B cell (primary cell): ENCODE measurements at regions not wholly inside any gene's neighbourhood (a gene's known extent, or its start where the extent isn't known, plus 50 kb on each side); places are given as distances from the start of the nearest gene placed in this dataset.

ENCODE experiments used
- ATAC-seq: fragments of 200-7000 bp; cut with Tn5 transposase; one replicate; pipeline ENCODE4 v1.10.0; 2021; ENCODE audit warnings: low read depth, mild to moderate bottlenecking, moderate number of reproducible peaks, moderate library complexity
- CTCF ChIA-PET: fragments of 350-600 bp; sonication (Branson Sonifier 250); formaldehyde crosslinking; loops from one replicate; lab custom pipeline; 2021; ENCODE audit warnings: antibody characterized with exemption, inconsistent platforms; lab: Charles Lee
- POLR2A ChIA-PET: fragments of 350-600 bp; sonication (Branson Sonifier 250); formaldehyde crosslinking; loops from one replicate; lab custom pipeline; 2021; ENCODE audit warnings: antibody characterized with exemption; lab: Charles Lee
- DNase-seq: peaks from one replicate; pipeline ENCODE4 v3.0.0; 2013
- H2AFZ ChIP-seq: 2 replicates; pipeline ENCODE4 v1.6.1; 2012; ENCODE audit warnings: mild to moderate bottlenecking, low read depth, low read length; ENCODE audit not compliant: insufficient read depth, poor library complexity, severe bottlenecking
- H3K27ac ChIP-seq, 2 donors: 1 replicate in 1 of 2; 2 replicates in 1 of 2; pipeline ENCODE4 v1.5.1; 2012 to 2013; ENCODE audit warnings: low read length in 2 of 2, mild to moderate bottlenecking in 2 of 2, moderate library complexity in 1 of 2
- H3K27me3 ChIP-seq, 4 experiments: fragments of 200-600 bp in 1 of 4; sonication (generic) in 1 of 4; replicated peaks in 1 of 4; 1 replicate in 2 of 4; 2 replicates in 2 of 4; pipeline versions ENCODE4 v1.6.1 to v1.7.0; 2013 to 2016; ENCODE audit warnings: low read length in 3 of 4, mild to moderate bottlenecking in 2 of 4, mixed read lengths in 1 of 4, moderate library complexity in 1 of 4; ENCODE audit not compliant: insufficient read depth in 4 of 4, control insufficient read depth in 3 of 4; ENCODE audit errors: control extremely low read depth in 1 of 4
- H3K36me3 ChIP-seq, 2 experiments: replicated peaks in 1 of 2; 1 replicate in 1 of 2; 2 replicates in 1 of 2; pipeline versions ENCODE4 v1.6.1 to v1.7.1; 2013; ENCODE audit warnings: low read length in 1 of 2; ENCODE audit not compliant: insufficient read depth in 2 of 2, control insufficient read depth in 1 of 2; ENCODE audit errors: control extremely low read depth in 1 of 2, extremely low read depth in 1 of 2
- H3K4me1 ChIP-seq, 2 donors: fragments of 200-600 bp in 1 of 2; sonication (generic) in 1 of 2; 1 replicate in 1 of 2; 2 replicates in 1 of 2; pipeline versions ENCODE4 v1.5.1 to v1.6.1; 2013 to 2017; ENCODE audit warnings: low read length in 2 of 2; ENCODE audit not compliant: control insufficient read depth in 2 of 2, insufficient read depth in 2 of 2
- H3K4me2 ChIP-seq: replicated peaks from 2 replicates; pipeline ENCODE3; 2012; ENCODE audit warnings: mild to moderate bottlenecking, low read depth, low read length; ENCODE audit not compliant: poor library complexity, severe bottlenecking
- H3K4me3 ChIP-seq, 5 experiments: fragments of 200-600 bp in 1 of 5; sonication (generic) in 1 of 5; 1 replicate in 3 of 5; 2 replicates in 2 of 5; pipeline versions ENCODE4 v1.5.1 to v1.7.0; 2011 to 2016; ENCODE audit warnings: low read length in 4 of 5, mild to moderate bottlenecking in 4 of 5, low read depth in 2 of 5, control low read depth in 1 of 5, moderate library complexity in 1 of 5; ENCODE audit not compliant: insufficient read depth in 1 of 5; ENCODE audit errors: control extremely low read depth in 1 of 5, extremely low read depth in 1 of 5
- H3K79me2 ChIP-seq: fragments of 200-600 bp; sonication (generic); one replicate; pipeline ENCODE4 v1.6.0; 2016; ENCODE audit warnings: low read length; ENCODE audit not compliant: control insufficient read depth, insufficient read depth
- H3K9ac ChIP-seq: fragments of 200-600 bp; sonication (generic); 2 replicates; pipeline ENCODE4 v1.6.1; 2017; ENCODE audit warnings: mild to moderate bottlenecking, low read length, moderate library complexity
- H3K9me3 ChIP-seq, 3 donors: one replicate each; pipeline versions ENCODE4 v1.6.1 to v1.7.1; 2013; ENCODE audit warnings: low read length in 2 of 3; ENCODE audit not compliant: control insufficient read depth in 2 of 3, insufficient read depth in 1 of 3; ENCODE audit errors: control extremely low read depth in 1 of 3
- H4K20me1 ChIP-seq: 2 replicates; pipeline ENCODE4 v1.6.0; 2012; ENCODE audit warnings: mild to moderate bottlenecking, low read length; ENCODE audit not compliant: insufficient read depth, control insufficient read depth, poor library complexity, severe bottlenecking
- H3K27ac Mint-ChIP-seq: one replicate; pipeline ENCODE4 v1.8.0; 2021; ENCODE audit warnings: mixed read lengths
- H3K27me3 Mint-ChIP-seq: one replicate; pipeline ENCODE4 v1.8.0; 2021; ENCODE audit warnings: mixed read lengths
- H3K4me1 Mint-ChIP-seq: one replicate; pipeline ENCODE4 v1.8.0; 2021; ENCODE audit warnings: mixed read lengths
- H3K4me3 Mint-ChIP-seq: one replicate; pipeline ENCODE4 v1.8.0; 2021; ENCODE audit warnings: mixed read lengths
- H3K9me3 Mint-ChIP-seq: one replicate; pipeline ENCODE4 v1.8.0; 2022; ENCODE audit warnings: mixed read lengths; ENCODE audit not compliant: insufficient read depth
- EZH2 ChIP-seq: IDR thresholded peaks from 2 replicates; pipeline ENCODE4 v1.6.1; 2012; ENCODE audit warnings: borderline replicate concordance, low read depth, mild to moderate bottlenecking, moderate library complexity, low read length; ENCODE audit not compliant: insufficient read depth, poor library complexity, severe bottlenecking
- WGBS: methylation state at CpG from one replicate; pipeline ENCODE4 v1.1.5; 2013; ENCODE audit warnings: missing lambda C conversion rate; ENCODE audit not compliant: insufficient coverage; 5-methylcytosine and 5-hydroxymethylcytosine counted together
- intact Hi-C: fragments of 100-400 bp; cut with micrococcal nuclease; formaldehyde crosslinking; loops from one replicate; pipeline ENCODE4 v1.10.0; 2022
- TF ChIP-seq, protein P1 (sequence below): fragments of 200-600 bp; IDR thresholded peaks from one replicate; pipeline ENCODE4 v1.8.0; 2022; ENCODE audit warnings: antibody characterized with exemption, mild to moderate bottlenecking

DNA sequence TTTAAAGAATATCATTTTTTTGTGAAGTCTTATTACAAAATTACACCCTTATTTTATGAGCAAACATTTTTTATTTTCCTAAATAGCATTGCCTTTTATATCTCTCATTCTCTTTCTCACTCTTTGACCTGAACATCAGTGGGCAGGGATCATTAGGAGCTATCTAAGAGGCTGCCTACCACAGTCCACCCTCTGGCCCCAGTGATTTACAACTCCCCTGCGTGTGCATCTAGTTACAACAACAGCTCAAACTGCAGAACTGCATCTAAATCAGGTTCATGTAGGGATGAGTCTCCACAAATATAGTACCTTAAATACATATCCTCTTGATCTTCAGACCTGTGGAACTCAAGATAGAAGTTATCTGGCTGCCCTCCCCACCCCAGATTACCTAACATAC, 172.4 kb upstream of the CXCR4 start:
- intact Hi-C loops = no loop called here
- CTCF ChIA-PET = no interaction called here
- no peak overlapping the region for H2AFZ ChIP-seq
- no peaks in the 10 kb centered on the region for H3K36me3 ChIP-seq
- no peaks in the 10 kb centered on the region for H4K20me1 ChIP-seq
- TF ChIP-seq EZH2 = no peak
- TF ChIP-seq, protein P1, sequence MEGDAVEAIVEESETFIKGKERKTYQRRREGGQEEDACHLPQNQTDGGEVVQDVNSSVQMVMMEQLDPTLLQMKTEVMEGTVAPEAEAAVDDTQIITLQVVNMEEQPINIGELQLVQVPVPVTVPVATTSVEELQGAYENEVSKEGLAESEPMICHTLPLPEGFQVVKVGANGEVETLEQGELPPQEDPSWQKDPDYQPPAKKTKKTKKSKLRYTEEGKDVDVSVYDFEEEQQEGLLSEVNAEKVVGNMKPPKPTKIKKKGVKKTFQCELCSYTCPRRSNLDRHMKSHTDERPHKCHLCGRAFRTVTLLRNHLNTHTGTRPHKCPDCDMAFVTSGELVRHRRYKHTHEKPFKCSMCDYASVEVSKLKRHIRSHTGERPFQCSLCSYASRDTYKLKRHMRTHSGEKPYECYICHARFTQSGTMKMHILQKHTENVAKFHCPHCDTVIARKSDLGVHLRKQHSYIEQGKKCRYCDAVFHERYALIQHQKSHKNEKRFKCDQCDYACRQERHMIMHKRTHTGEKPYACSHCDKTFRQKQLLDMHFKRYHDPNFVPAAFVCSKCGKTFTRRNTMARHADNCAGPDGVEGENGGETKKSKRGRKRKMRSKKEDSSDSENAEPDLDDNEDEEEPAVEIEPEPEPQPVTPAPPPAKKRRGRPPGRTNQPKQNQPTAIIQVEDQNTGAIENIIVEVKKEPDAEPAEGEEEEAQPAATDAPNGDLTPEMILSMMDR = no peak
- H3K4me2 ChIP-seq = no peak overlapping the region
- peaks cover 5 to 11% of the 10 kb centered on the region in 2 donors for H3K4me1 ChIP-seq
- no peak for DNase-seq
- no peaks in the 10 kb centered on the region for H3K27me3 Mint-ChIP-seq
- no CpG with 5 or more reads among the region's 1 CpG for WGBS
- no peak overlapping the region for H3K9ac ChIP-seq
- POLR2A ChIA-PET = no interaction called here
- no peak overlapping the region for H3K27ac ChIP-seq
- H3K27me3 ChIP-seq = no peaks in the 10 kb centered on the region
- H3K9me3 ChIP-seq = no peaks in the 10 kb centered on the region
- H3K4me3 ChIP-seq = no peak overlapping the region
- peaks cover 4% of the 10 kb centered on the region for H3K9me3 Mint-ChIP-seq
- H3K27ac Mint-ChIP-seq = no peak overlapping the region
- no peak overlapping the region for H3K4me3 Mint-ChIP-seq
- no peaks in the 10 kb centered on the region for H3K79me2 ChIP-seq
- ATAC-seq = no peak
- H3K4me1 Mint-ChIP-seq = peaks cover 12% of the 10 kb centered on the region

DNA sequence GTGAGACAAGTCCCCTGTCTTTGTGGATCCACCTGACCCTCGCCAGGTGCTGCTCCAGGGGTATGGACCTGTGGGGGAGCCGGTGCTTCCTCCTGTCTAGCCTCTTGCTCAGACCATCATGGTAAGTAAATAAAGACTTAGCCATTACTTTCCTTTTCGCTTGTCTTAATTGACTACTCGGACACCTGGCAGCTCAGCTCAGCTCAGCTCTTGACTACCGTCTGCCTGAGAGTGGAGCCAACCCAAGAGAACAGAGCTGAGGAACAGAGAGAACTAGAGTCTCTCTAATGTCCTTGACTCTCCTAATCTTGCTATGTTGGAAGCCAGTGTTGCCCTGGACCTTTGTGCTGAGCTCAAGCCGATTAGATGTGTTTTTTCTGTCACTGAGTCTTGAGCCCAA, 170.3 kb upstream of the CXCR4 start:
- DNase-seq (no peak), ATAC-seq (no peak)
- H3K4me1 ChIP-seq = peaks cover 23 to 31% of the 10 kb centered on the region in 2 donors
- CTCF ChIA-PET = no interaction called here
- Mint-ChIP-seq H3K4me1 (peaks cover 32% of the 10 kb centered on the region), H3K27me3 (no peaks in the 10 kb centered on the region), H3K4me3 (no peak overlapping the region), H3K9me3 (peaks cover 4% of the 10 kb centered on the region), H3K27ac (no peak overlapping the region)
- no peaks in the 10 kb centered on the region for H3K79me2 ChIP-seq
- H3K4me3 ChIP-seq = no peak overlapping the region
- no peak overlapping the region for H2AFZ ChIP-seq
- no peaks in the 10 kb centered on the region for H3K27me3 ChIP-seq
- TF ChIP-seq, protein P1 = no peak
- TF ChIP-seq EZH2 = no peak
- WGBS = 95% methylated on average over 5 of the region's 6 CpGs
- no peak overlapping the region for H3K27ac ChIP-seq
- no peak overlapping the region for H3K4me2 ChIP-seq
- no peaks in the 10 kb centered on the region for H3K9me3 ChIP-seq
- H3K9ac ChIP-seq = no peak overlapping the region
- intact Hi-C loops = no loop called here
- H3K36me3 ChIP-seq = no peaks in the 10 kb centered on the region
- POLR2A ChIA-PET = interaction anchor here (0.5 kb wide), 1 partner anchor 11 kb away, joined by 3 read pairs; no protein-coding TSS in a partner anchor
- no peaks in the 10 kb centered on the region for H4K20me1 ChIP-seq
